Parathyroid adenoma (tissue), 2 donors: ENCODE measurements at regions not wholly inside any gene's neighbourhood (a gene's known extent, or its start where the extent isn't known, plus 50 kb on each side); places are given as distances from the start of the nearest gene placed in this dataset.

ENCODE experiments used
- H2AFZ ChIP-seq: fragments of 300-600 bp; sonication (generic); one replicate; pipeline ENCODE4 v1.7.0; 2017; ENCODE audit warnings: antibody characterized with exemption, mild to moderate bottlenecking
- H3K27ac ChIP-seq: fragments of 300-600 bp; sonication (generic); one replicate; pipeline ENCODE4 v1.7.0; 2017
- H3K27me3 ChIP-seq: fragments of 300-600 bp; sonication (generic); one replicate; pipeline ENCODE4 v1.7.0; 2017; ENCODE audit warnings: low read length; ENCODE audit not compliant: control insufficient read depth, insufficient read depth
- H3K36me3 ChIP-seq: fragments of 300-600 bp; sonication (generic); one replicate; pipeline ENCODE4 v1.7.0; 2017; ENCODE audit warnings: low read length; ENCODE audit not compliant: control insufficient read depth, insufficient read depth
- H3K4me1 ChIP-seq: fragments of 300-600 bp; sonication (generic); one replicate; pipeline ENCODE4 v1.7.0; 2017; ENCODE audit warnings: control low read depth
- H3K4me2 ChIP-seq: fragments of 300-600 bp; sonication (generic); one replicate; pipeline ENCODE4 v1.7.0; 2017; ENCODE audit warnings: low read length
- H3K4me3 ChIP-seq: fragments of 300-600 bp; sonication (generic); one replicate; pipeline ENCODE4 v1.7.0; 2017; ENCODE audit warnings: low read depth, low read length
- H3K79me2 ChIP-seq: fragments of 300-600 bp; sonication (generic); one replicate; pipeline ENCODE4 v1.7.0; 2017; ENCODE audit warnings: control low read depth
- H3K9ac ChIP-seq: fragments of 300-600 bp; sonication (generic); one replicate; pipeline ENCODE4 v1.7.0; 2017; ENCODE audit warnings: mild to moderate bottlenecking
- H3K9me3 ChIP-seq: fragments of 300-600 bp; sonication (generic); one replicate; pipeline ENCODE4 v1.7.0; 2017; ENCODE audit warnings: low read length; ENCODE audit not compliant: control insufficient read depth
- TF ChIP-seq, protein P1 (sequence below): fragments of 300-600 bp; sonication (generic); IDR thresholded peaks from one replicate; pipeline ENCODE4 v1.7.0; 2017; ENCODE audit warnings: antibody characterized with exemption, mild to moderate bottlenecking
- donor health status: primary hyperparathyroidism.

DNA sequence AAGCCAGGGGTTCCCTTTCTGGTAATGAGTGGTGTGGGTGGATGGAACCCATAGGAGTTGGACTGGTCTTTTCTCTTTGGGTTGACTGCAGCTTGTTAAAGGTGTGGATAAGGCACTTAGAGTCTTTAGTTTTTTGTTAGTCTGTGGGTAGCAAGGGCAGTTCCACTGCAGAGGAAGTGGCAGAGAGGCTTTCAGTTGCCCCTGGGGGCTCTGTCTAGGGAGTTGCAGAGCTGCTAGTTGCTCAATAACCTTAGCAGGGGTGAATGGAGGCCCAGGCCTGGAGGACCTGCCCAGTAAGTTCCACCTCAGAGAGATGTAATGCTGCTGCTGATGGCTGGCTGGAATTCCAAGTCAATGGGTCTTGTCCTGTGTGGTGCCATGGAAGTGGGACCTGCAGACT is 282.6 kb upstream of the NDST4 start:
- Histone ChIP-seq H3K9ac (no peak overlapping the region), H3K27me3 (no peaks in the 10 kb centered on the region), H3K4me1 (no peaks in the 10 kb centered on the region), H3K4me3 (no peak overlapping the region), H3K4me2 (no peak overlapping the region), H3K9me3 (no peaks in the 10 kb centered on the region), H3K79me2 (no peaks in the 10 kb centered on the region), H3K36me3 (no peaks in the 10 kb centered on the region), H3K27ac (no peak overlapping the region), H2AFZ (no peak overlapping the region)
- TF ChIP-seq, protein P1, sequence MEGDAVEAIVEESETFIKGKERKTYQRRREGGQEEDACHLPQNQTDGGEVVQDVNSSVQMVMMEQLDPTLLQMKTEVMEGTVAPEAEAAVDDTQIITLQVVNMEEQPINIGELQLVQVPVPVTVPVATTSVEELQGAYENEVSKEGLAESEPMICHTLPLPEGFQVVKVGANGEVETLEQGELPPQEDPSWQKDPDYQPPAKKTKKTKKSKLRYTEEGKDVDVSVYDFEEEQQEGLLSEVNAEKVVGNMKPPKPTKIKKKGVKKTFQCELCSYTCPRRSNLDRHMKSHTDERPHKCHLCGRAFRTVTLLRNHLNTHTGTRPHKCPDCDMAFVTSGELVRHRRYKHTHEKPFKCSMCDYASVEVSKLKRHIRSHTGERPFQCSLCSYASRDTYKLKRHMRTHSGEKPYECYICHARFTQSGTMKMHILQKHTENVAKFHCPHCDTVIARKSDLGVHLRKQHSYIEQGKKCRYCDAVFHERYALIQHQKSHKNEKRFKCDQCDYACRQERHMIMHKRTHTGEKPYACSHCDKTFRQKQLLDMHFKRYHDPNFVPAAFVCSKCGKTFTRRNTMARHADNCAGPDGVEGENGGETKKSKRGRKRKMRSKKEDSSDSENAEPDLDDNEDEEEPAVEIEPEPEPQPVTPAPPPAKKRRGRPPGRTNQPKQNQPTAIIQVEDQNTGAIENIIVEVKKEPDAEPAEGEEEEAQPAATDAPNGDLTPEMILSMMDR = no peak

DNA sequence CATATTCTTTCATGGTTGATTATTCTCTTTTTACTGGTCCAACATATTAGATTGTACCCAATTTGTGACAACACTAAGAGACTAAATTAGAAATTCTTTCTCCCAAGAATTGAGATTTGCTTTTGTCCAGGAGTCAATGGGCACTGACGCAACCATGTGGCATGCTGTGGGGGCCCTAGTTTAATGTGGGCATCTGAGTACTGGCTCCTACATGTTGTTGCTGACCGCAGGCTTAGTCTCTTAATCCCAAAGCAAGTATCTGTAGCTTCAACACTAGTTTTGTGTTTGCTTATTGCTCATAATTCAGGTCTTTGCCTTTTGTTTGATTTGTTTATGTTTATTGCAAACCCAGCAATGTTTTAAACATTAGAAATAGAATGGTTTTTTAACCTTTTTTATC is 263.4 kb upstream of the NDST4 start:
- no peaks in the 10 kb centered on the region for H3K79me2 ChIP-seq

DNA sequence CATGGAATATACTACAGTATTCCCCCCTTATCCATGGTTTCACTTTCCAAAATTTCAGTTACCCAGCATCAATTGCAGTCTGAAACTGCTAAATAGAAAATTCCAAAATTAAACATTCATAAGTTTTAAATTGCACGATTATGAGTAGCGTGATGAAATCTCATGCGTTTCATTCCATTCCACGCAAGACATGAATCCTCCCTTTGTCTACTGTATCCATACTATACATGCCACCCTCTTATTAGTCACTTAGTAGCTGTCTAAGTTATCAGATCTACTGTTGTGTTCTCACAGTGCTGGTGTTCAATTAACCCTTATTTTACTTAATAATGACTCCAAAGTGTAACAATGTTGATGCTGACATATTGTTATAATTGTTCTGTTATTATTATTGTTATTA is 261.2 kb upstream of the NDST4 start:
- H3K79me2 ChIP-seq = no peaks in the 10 kb centered on the region
- no peaks in the 10 kb centered on the region for H3K36me3 ChIP-seq
- H3K4me2 ChIP-seq = no peak overlapping the region
- H3K27ac ChIP-seq = no peak overlapping the region
- H3K9ac ChIP-seq = no peak overlapping the region
- no peaks in the 10 kb centered on the region for H3K27me3 ChIP-seq
- no peak overlapping the region for H3K4me3 ChIP-seq
- H2AFZ ChIP-seq = no peak overlapping the region
- TF ChIP-seq, protein P1 = no peak
- no peaks in the 10 kb centered on the region for H3K4me1 ChIP-seq
- H3K9me3 ChIP-seq = no peaks in the 10 kb centered on the region

More for the DNA sequence above, 263.4 kb upstream of the NDST4 start:
- no peak overlapping the region for H3K4me2 ChIP-seq
- H3K4me1 ChIP-seq = no peaks in the 10 kb centered on the region
- H3K27ac ChIP-seq = no peak overlapping the region
- no peak overlapping the region for H3K9ac ChIP-seq
- H3K4me3 ChIP-seq = no peak overlapping the region
- H3K27me3 ChIP-seq = no peaks in the 10 kb centered on the region
- TF ChIP-seq, protein P1 = no peak
- H3K9me3 ChIP-seq = no peaks in the 10 kb centered on the region
- H3K36me3 ChIP-seq = no peaks in the 10 kb centered on the region
- H2AFZ ChIP-seq = no peak overlapping the region

DNA sequence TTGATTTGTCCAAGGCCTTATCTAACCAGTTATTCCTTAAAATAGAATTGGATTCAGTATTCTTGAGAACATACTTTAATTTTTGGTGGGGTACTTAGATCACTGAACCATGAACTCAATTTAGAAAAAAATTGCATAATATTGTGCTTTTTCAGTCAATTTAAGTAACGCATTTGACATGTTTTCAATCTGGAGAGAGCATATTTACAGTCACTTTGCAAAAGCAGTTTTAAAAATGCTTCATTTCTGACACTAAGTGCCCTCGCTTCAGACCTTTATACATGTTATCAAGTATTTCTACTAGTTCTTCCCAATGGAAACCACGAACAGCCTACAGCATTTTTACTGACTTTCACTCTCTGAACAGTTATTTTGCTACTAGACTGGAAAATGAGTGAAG is 257.1 kb upstream of the NDST4 start:
- Histone ChIP-seq H3K79me2 (no peaks in the 10 kb centered on the region), H2AFZ (no peak overlapping the region), H3K27ac (no peak overlapping the region), H3K4me2 (no peak overlapping the region), H3K9ac (no peak overlapping the region), H3K4me1 (no peaks in the 10 kb centered on the region), H3K27me3 (no peaks in the 10 kb centered on the region), H3K36me3 (no peaks in the 10 kb centered on the region), H3K4me3 (no peak overlapping the region), H3K9me3 (no peaks in the 10 kb centered on the region)
- TF ChIP-seq, protein P1 = no peak

DNA sequence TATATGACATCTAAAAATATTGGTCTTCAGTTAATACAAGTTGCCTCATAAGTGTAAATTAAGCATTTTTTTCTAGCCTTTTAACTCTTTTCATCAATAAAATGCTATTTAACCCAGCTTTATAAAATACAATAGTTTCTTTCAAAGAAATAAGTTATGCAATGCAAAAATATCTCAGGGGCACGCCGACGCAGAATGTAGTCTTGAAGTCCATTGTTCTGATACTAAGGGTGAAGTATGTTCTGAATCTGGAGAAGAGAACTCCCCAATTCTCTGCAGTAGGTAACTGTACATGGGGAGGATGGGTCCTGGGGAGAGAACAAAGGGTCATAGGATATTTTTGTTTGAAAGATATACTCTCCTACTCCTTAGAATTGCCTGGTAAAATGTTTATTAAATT is 256.6 kb upstream of the NDST4 start:
- no peaks in the 10 kb centered on the region for H3K79me2 ChIP-seq

More for the DNA sequence above, 256.6 kb upstream of the NDST4 start:
- Histone ChIP-seq H3K9ac (no peak overlapping the region), H3K4me2 (no peak overlapping the region), H2AFZ (no peak overlapping the region), H3K9me3 (no peaks in the 10 kb centered on the region), H3K27me3 (no peaks in the 10 kb centered on the region), H3K4me3 (no peak overlapping the region), H3K36me3 (no peaks in the 10 kb centered on the region), H3K27ac (no peak overlapping the region), H3K4me1 (no peaks in the 10 kb centered on the region)
- TF ChIP-seq, protein P1 = no peak
